NCI-H1417 treated with DMSO at 0.1 percent for 48 hours (cell line): ENCODE measurements at regions not wholly inside any gene's neighbourhood (a gene's known extent, or its start where the extent isn't known, plus 50 kb on each side); places are given as distances from the start of the nearest gene placed in this dataset.

Experiments
- DNase-seq: peaks from one replicate; lab custom pipeline; 2025; lab: John Stamatoyannopoulos, UW

GRCh38 chr20:20881808-20882207, 169.4 kb upstream of the RALGAPA2 start:
- no peak for DNase-seq

- DNase-seq = no peak
Observed at GRCh38 chr20:20877079-20877478, 164.6 kb upstream of the RALGAPA2 start.

GRCh38 chr20:20875716-20876115, 163.3 kb upstream of the RALGAPA2 start:
- DNase-seq = no peak

- DNase-seq = no peak
Observed at GRCh38 chr20:20872428-20872827, 160.0 kb upstream of the RALGAPA2 start.

- no peak for DNase-seq
Observed at GRCh38 chr20:20869161-20869775, 156.8 kb upstream of the RALGAPA2 start.

- DNase-seq = peak; percentile 22
Observed at GRCh38 chr20:20864351-20865096, 152.1 kb upstream of the RALGAPA2 start.

GRCh38 chr20:20860078-20860806, 147.8 kb upstream of the RALGAPA2 start:
- DNase-seq = peak; percentile 43

GRCh38 chr20:20859510-20859909, 147.1 kb upstream of the RALGAPA2 start:
- DNase-seq = no peak

- DNase-seq = no peak
Observed at GRCh38 chr20:20856956-20857355, 144.5 kb upstream of the RALGAPA2 start.

GRCh38 chr20:20856306-20856705, 143.9 kb upstream of the RALGAPA2 start:
- DNase-seq = no peak

GRCh38 chr20:20851385-20851784, 138.9 kb upstream of the RALGAPA2 start:
- DNase-seq = no peak

- DNase-seq = no peak
Observed at GRCh38 chr20:20850407-20850806, 138.0 kb upstream of the RALGAPA2 start.

GRCh38 chr20:20849161-20849560, 136.7 kb upstream of the RALGAPA2 start:
- DNase-seq = no peak

- DNase-seq = peak; percentile 20
Observed at GRCh38 chr20:20847814-20848213, 135.4 kb upstream of the RALGAPA2 start.

- no peak for DNase-seq
Observed at GRCh38 chr20:20843982-20844381, 131.5 kb upstream of the RALGAPA2 start.

GRCh38 chr20:20839771-20840170, 127.3 kb upstream of the RALGAPA2 start:
- DNase-seq = no peak

- peak; percentile 82 for DNase-seq
Observed at GRCh38 chr20:20837574-20838021, 125.2 kb upstream of the RALGAPA2 start.

- DNase-seq = peak; percentile 70
Observed at GRCh38 chr20:20836836-20837235, 124.4 kb upstream of the RALGAPA2 start.

- DNase-seq = no peak
Observed at GRCh38 chr20:20835897-20836296, 123.5 kb upstream of the RALGAPA2 start.

GRCh38 chr20:20834008-20834407, 121.6 kb upstream of the RALGAPA2 start:
- DNase-seq = no peak

GRCh38 chr20:20832715-20833114, 120.3 kb upstream of the RALGAPA2 start:
- no peak for DNase-seq

- DNase-seq = no peak
Observed at GRCh38 chr20:20831794-20832193, 119.3 kb upstream of the RALGAPA2 start.

GRCh38 chr20:20829681-20830080, 117.2 kb upstream of the RALGAPA2 start:
- DNase-seq = no peak
